Stimulated activated CD8-positive, alpha-beta memory T cell treated with anti-CD3 and anti-CD28 coated beads, Interleukin-7, amount 100 ng/mL, for 48 hours (primary cell): ENCODE measurements at regions not wholly inside any gene's neighbourhood (a gene's known extent, or its start where the extent isn't known, plus 50 kb on each side); places are given as distances from the start of the nearest gene placed in this dataset.

Source experiments
- DNase-seq, 2 donors: peaks; one replicate each; pipeline ENCODE4 v3.0.0-alpha.2; 2020; ENCODE audit warnings: low read depth in 1 of 2; ENCODE audit errors: extremely low read depth in 1 of 2

DNA sequence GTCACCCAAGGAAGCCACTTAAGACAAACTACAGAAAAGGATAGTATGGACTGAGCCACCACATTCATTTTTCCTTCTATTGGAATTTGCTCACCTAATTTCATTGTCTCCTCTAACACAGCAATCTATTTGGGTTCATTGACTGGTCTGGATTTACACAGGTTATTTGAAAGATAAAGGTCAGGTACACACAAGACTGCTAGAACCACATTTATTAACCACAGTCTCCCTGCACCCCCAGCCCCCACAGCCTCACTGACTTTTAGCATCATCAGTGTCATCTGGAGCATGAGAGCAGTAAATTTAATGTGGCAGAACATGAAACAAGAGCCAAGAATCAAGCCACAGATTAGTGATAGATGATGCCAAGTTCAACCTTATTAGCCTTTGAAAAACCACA, 226.9 kb upstream of the GYPC start:
- no peak for DNase-seq

DNA sequence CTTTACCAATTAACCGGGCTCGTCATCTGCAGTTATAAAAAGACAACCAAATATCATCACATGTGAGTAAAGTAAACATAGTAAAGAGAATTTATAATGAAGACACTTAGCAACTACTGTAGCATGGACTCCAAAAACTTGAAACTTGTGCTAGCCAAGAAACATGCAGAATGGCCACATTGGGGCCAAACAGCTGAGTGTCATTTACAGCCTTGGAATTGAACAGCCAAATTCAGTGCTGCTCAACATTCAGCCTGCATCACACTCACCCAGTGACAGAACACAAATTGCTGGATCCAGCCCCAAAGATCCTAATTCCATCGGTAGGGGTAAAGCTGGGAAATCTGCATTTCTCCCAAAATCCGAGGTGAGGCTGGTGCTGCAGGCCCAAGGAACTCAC, 224.8 kb upstream of the GYPC start:
- no peak for DNase-seq

DNA sequence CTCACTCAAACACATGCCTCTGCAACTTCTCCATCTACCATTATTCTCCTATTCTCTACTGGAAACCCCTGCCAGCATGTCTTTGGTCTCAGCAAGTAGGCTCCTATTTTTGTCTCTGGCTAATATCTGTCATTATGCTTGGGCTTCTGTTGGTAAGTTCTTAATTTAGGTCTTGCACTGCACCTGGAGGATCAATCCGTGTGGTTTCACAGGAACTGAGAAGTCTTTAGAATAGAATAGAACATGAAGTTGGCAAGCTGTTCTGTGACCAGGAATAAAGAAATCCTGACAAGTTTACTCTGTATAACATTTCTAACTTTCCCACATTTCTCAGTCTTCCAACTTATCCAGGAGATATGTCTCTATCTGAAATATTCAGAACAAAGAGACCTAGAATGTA, 219.5 kb upstream of the GYPC start:
- no peak for DNase-seq

DNA sequence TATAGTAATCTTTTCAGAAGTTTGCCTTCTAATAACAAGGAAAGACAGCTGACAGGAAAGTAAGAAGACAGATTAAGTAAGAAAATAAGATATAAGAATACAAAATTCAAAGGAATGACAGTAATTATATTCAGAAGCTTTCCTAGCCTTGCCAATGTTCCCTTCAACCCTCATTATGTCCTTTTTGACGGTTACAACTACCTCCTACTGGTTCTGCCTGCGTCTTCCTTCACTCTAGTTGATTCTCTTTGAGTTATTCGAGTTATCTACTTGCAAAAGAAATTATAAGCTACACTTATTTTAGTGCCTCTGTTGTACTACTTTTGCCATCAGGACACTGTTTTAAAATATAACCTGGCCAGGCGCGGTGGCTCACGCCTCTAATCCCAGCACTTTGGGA, 218.9 kb upstream of the GYPC start:
- DNase-seq = no peak

GRCh38 chr2:126444512-126444911, 211.4 kb upstream of the GYPC start:
- no peak for DNase-seq

DNA sequence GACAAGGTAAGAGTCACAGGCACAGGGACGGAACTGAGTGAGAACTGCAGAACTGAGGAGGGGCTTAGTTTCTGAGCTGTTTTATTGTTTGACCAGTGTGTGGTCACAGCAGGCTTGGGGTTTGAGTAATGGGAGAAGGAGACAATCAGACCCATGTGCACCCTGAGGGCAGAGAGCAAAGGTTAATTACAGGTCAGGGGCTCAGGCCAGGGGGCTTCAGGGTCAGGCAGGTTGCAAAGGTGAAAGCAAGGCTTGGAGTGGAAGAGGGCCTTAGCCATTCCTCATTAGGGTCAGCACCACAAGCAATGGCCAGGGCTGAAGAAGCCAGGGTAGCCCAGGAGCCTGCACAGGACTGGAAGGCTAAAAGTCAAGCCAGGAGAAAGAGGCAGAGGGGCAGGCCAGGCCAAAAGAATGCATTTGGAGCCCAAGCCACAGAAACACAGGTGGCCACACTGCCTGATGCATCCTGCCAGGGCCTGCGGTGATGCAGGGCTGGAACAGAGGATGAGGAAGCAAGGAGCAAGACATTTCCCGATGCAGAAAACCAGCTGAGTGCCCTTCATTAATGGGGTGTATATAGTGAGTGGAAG, 209.8 kb upstream of the GYPC start:
- DNase-seq = no peak

- DNase-seq = no peak
These were observed 207.3 kb upstream of the GYPC start for GRCh38 chr2:126448611-126449010.

- DNase-seq = no peak
These were observed 206.3 kb upstream of the GYPC start for GRCh38 chr2:126449677-126450076.

DNA sequence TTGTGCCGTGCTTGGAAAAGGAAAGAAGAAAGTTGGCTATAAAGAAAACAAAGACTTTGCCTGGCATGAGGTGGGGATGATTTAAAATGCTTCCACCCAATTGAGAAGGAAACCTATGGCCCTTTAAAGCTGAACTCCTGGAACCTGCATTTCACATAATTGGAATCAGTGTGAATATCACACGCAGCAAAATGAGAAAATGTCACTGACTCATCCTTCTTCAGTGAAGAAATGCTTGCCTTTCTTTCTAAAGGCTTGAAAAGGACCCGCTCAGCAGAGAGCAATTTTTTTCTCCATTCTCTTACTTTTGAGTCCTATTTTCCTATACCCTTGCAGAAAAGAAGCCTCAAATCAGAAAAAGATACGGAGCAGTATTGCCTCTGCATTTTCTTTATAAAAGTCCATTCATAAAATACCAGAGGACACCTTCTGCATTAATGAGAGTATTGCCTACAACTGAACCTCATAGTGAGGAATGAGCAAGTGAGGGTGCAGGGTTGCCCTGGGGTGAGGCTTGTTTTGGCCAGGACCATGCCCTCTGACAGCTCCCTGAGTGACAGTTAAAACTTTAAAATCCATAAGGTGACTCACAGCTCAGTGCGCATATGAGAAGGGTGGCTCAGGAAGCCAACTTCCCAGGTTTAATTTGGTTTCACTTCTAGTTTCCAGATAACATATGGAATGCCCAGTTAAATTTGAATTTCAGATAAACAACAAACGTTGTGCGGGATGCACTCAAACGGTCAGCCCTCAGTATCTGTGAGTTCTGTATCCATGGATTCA, 191.9 kb upstream of the GYPC start:
- no peak for DNase-seq

GRCh38 chr2:126467367-126468054, 188.4 kb upstream of the GYPC start:
- DNase-seq = no peak

GRCh38 chr2:126475031-126475430, 180.9 kb upstream of the GYPC start:
- no peak for DNase-seq

DNA sequence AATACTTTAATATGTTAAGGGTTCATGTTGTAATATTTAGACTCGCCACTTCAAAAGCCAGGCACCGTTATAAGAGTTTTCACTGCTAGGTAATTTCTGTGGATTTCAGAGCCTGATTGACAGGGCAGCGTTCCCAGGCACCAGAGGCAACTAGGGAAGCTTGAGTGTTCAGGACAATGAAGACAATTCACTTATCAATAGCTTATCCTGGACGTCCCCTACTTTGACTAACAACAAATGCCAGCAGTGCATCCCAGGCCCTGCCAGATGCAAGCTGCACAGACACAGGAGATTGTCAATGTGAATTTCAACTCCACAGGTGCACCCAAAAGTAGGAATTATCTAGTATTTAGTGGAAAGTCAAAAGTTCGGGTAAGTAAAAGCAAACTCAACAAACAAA, 179.3 kb upstream of the GYPC start:
- no peak for DNase-seq

- DNase-seq = no peak
These were observed 175.9 kb upstream of the GYPC start for GRCh38 chr2:126480033-126480432.

- no peak for DNase-seq
These were observed 173.1 kb upstream of the GYPC start for GRCh38 chr2:126482582-126483464.

DNA sequence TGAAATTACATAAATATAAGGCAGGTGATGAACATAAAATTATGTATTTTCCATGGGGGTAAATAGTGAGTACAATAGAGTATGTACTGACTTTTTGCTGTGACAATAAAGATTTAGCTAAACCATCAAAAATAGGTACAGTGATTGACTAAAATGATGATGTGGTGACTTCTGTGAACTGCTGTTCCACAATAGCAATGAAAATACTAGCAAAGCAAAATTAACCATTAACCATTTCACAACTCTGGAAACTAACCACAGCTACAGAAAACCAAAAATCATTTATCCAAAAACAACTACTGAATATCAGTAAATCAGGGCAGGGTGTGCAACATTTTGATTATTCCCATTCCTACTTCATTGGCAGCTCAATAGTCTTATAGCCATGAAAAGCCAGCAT, 161.4 kb upstream of the GYPC start:
- DNase-seq = no peak

- DNase-seq = no peak
These were observed 160.8 kb upstream of the GYPC start for GRCh38 chr2:126495189-126495588.

DNA sequence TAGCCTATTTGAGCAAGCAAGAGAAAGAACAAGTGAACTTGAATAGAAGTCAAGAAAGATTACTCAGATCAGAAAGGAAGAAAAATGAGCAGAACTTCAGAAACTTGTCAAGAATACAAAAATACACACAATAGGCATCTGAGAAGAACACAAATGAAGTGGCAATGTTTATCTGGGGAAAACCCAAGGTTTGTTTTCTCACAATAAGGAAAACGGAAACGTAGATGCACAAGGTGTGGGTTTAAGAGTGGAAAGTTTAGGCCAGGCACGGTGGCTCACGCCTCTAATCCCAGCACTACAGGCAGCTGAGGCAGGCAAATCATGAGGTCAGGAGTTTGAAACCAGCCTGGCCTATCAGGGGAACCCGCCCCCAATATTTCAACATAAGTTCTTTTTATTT, 159.5 kb upstream of the GYPC start:
- no peak for DNase-seq

DNA sequence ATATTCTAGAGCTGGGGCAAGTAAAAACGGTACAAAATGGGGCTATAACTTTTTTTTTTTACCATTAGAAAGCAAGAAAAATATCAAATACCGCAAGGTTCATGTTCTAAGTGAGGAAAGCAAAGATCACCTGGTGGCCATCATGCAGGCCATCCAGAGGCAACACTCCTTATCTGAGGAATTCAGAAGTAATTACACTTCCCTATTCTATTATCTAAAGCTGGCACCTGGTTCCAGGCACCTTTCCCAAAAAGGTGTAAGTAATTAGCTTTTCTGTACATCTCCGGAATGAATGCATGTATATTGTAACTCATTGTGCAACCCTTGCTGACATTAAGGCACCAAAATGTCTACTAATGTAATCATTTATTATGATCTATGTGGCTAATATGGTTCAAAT, 152.5 kb upstream of the GYPC start:
- DNase-seq = no peak

DNA sequence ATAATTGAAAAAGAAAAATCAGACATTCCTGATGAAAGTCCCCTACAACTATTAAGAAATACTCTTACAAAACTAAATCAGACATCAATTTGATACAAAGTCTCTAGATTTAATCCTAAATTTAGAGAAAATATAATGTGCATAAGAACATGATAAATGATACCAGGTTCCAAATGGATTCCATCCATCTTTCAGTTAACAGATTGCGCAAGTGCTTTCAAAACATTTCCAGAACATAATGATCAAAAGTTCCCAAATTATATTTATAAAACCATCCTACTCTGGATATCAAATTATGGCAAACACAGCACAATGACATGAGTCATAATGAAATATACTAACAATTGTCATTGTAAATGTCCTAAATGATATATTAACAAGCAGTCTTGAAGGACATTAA, 151.0 kb upstream of the GYPC start:
- DNase-seq = no peak

DNA sequence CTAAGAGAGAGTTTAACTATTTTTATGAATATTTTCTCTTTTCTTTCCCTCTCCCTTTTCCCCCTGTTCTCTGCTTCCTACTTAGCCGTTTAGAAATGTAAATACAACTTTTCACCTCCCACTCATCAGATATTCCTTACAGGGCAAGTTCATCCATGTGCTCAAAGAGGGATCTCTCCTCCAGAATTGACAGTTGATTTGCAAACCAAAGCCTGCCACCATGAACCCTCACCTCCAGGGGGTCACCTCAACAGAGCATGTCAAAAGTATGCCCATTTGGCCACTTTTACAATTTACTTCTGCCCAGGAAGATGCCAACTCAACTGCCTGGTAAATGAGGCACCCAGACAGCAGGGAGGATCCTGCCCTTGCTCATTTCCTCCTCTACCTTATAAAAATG, 149.2 kb upstream of the GYPC start:
- no peak for DNase-seq

- DNase-seq = no peak
These were observed 148.5 kb upstream of the GYPC start for GRCh38 chr2:126507425-126507911.
